NCI-H1694 treated with DMSO at 0.1 percent for 48 hours (cell line): ENCODE measurements at regions not wholly inside any gene's neighbourhood (a gene's known extent, or its start where the extent isn't known, plus 50 kb on each side); places are given as distances from the start of the nearest gene placed in this dataset.

Source experiments
- DNase-seq: peaks from one replicate; lab custom pipeline; 2025; lab: John Stamatoyannopoulos, UW

DNA sequence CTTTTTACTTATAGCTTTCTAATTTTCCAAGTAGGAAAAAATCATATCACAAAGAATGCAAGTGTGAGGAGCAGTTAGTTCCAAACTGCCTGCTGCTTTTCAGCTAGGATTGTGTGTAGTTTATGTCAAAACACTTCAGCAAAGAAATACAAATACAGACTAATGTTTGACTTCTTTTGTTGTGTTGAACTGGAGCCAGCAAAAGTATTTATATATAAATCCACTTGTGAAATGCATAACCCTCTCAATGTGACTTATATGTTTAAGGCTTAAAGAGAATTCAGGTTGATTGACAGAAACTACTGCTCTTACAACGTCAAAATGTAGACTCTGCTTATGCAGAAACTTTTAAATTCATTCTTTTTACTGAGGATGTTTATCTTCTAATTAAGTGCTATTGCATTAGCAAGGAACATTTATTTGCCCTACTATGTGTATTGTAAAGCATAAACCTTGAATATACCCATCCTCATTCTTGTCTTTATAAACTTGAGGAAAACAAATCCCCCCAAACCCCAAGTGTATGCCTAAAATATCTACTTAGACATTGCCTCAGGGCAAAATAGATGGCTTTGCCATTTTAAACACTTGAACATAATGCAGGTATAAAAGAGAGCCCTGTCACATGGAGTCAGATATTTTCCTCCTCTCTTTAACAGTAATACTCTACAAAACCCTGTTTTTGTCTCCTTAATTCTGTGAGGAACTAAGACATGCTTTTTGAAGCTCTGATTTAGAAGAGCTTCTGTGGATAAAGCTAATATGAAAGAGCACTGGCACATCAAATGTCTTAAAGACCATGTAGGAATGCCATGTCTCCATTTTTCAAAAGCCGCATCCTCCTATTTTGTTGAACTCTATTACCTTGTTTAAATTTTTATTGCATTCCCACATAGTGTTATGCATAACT is 302.8 kb upstream of the TBC1D5 start:
- DNase-seq, result no peak

DNA sequence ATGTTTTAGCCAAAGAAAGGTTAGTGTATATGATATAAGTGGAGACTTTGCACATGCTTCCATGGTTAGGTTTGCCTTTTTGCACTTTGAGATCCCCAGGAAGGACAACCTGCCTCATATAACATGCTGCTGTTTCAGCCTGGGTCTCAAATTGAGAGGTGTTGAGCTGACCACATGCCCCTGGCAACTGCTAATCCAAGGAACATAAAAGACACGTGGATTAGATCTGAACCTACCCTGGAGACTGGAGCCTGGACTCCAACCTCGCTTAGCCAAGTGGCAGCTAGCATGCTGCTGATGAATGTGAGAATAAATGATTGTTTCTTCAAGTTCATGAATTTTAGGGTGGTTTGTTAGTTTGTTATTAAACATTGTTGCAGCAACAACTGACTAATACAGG is 301.8 kb upstream of the TBC1D5 start:
- no peak for DNase-seq

DNA sequence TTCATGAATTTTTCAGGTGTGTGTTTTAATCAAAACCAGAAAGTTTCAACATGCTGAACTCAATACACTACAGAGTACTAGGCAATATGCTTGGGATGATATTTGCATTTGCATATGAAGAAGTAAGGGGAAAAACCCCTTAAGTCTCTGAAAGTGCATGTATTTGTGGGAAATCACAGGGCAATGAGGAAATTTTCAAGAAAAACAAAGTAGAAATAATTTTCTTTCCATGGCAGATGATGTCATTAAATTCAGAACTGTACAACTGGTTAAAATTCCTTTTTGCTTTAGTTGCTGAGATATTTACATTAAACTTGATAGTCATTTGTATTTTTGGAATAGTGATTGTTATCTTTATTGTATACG is 294.0 kb upstream of the TBC1D5 start:
- no peak for DNase-seq

DNA sequence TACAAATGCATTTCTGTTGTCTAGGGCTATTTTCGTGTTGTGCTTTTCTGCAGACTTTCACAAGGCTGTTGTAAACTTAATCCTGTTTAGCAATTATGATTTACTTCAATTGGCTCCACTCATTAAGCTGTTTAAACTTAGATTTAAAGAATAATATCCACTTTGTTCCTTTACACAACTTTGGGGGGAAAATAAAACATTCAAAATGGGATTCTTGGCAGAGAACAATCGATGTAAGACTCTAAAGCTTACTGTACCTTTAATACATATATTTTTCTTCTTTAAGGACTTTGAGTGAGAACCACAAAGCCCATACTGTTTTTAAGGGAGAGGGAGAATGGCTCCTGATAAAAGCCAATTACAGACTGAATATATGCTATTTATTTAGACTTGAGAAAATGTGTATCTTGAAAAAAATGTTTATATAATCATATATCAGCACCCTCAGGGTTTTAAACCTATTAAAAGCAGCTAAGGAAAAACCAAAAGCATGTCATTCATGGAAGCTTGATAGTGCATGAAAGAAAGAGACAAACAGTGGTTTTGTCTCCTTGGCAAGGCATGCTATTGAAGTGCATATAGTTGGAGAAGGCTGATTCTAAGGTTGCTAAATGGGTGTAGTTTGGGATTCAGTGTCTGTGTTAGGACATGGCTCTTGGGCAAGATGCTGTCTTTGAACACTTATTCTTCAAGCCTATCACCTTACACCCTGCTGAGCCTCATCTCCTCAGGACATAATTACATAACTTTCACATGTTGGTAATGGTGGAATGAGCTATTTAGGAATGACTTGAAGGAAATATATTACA is 293.4 kb upstream of the TBC1D5 start:
- no peak for DNase-seq

DNA sequence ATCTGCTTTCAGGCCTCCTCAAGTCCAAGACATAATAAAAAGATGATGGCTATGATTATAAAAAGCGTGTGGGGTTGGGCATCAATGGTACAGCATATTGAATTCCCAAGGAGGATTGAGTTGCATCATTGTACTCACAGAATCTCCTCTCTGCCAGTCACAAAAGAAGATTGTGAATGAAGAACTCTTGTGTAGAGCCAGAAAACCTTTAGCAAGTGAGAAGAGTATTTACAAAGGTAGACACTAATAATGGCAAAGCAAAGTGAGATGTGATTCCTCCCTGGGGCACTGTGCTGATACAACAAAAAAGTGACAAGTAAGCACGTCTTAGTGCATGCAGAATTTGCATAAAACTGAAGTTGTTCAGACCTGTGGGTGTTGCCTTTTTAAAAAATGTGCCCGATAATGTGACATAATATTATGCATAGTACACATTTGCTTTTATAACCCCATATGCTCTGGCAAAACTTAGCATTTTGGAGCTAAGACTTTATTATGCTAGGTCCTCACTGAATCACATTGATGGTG is 291.2 kb upstream of the TBC1D5 start:
- DNase-seq, result no peak

DNA sequence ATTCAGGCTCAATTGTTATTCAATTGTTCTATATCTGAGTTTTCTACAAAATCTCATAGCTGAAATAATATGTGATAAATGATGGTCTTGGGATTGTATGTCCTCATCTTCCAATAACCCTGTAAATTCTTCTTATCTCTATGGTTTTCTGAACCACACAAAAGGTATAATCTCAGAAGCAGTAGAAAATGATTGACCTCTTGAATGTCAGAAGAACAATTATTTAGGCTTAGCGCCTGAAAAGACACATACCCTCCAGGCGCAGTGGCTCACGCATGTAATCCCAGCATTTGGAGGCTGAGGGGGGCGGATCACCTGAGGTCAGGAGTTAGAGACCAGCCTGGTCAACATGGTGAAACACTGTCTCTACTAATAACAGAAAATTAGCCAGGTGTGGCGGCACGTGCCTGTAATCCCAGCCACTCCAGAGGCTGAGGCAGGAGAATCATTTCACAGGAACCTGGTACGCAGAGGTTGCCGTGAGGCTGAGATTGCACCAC is 288.0 kb upstream of the TBC1D5 start:
- no peak for DNase-seq

DNA sequence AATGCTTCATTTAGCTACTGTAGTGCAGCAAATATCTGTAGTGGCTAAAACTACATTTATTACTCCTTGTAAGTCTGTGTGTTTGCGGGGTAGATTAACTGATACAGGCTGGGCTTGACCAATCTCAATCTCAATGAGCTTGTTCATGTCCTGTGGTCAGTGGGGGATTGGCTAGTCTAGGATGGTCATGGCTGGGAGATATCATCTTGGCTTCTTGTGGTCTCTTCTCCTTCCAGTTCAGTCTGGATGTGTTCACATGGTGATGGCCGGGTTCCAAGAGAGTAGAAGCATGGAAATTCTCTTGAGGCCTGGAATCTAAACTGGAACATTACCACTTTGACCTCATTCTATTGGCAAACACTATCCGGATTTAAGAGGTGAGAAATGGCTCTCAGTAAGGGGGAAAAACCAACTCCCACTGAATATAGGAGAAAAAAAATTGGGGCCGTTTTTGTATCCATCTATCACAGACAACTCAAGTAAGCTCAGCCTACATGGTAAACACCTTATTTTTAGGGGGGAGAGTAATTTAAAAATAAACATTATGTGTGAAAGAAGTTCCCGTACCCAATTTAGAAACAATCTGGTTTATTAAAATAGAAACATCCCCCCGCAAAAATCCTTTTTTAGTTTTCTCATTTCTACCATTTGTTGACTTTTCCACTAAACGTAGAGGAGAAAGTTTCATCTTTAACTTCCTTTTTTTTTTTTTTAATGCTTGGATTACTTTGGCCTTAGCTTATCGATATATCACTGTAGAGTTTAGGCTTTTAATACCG is 284.9 kb upstream of the TBC1D5 start:
- no peak for DNase-seq

DNA sequence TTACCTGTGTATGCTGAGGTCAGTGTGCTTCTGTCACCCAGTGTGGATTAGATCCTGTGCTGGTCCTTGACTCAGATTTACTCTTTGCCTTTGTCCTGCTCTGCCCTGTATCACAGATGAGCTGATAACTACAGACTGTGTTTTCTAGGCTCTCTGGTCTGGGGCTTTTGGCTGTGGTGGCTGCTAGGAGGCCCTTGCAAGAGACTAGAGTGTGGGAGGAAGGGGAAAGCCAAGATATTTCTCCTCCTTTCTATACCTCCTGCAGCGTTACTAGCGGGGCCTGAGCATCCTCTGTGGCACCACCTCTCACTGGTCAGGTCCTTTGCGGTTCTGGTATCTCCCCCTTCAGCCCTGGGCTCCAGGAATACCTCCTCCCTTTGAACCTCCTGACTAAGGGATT is 282.3 kb upstream of the TBC1D5 start:
- DNase-seq, result no peak

DNA sequence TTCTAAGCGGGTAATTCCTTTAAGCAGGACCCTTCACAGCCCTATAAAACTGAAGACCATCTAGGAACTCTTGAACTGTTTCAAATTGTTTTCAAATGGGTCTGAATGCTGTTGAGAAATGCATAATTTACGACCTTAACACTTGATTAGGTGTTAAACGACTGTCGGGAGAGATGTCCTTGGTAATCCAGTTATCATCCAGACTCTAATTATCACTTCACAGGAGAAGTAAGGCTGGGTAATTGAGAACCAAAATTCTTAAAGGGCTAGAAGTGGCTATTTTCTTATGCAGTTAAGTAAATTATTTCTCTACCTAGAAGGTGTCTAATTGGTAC is 276.7 kb upstream of the TBC1D5 start:
- no peak for DNase-seq

DNA sequence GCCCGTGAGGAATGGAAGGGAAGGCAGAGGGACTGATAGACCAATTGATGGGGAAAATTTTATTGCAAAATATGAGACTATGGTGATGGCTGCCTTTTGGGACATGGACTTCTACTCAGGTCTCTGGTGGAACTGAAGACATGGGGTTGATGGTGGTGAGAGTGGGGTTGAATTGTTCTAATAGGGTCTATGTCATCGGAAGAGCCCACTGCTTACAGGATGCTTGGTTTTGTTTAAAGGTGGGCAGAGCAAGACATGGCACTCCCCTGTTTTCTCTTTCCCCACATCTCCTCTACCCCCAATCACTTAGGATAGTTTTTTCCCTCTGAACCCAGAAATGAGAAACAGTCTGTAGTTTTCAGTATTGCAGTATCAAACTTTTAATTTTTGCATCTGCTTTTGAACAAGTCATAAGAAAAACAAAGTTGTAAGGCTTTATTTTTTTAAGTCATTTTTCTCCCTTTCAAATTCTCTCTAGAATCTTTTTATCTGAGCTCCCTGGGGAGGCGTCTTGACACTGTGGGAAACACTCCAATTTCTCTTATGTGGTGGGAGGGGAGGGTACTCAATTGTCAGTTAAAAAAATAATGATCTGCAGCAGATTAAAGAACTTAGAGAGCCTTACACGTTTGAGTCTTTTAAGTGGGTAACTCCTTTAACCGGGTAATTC is 276.2 kb upstream of the TBC1D5 start:
- no peak for DNase-seq

DNA sequence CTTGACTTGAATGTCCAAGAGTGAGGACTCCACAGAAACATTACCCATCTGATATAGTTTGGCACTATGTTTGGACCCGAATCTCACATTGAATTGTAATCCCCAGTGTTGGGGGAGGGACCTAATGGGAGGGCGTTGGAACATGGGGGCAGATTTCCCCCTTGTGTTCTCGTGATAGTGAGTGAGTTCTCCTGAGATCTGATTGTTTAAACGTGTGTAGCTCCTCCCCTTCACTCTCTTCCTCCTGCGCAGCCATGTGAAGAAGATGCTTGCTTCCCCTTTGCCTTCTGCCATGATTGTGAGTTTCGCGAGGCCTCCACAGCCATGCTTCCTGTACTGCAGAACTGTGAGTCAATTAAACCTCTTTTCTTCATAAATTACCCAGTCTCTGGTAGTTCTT is 273.9 kb upstream of the TBC1D5 start:
- DNase-seq, result no peak

DNA sequence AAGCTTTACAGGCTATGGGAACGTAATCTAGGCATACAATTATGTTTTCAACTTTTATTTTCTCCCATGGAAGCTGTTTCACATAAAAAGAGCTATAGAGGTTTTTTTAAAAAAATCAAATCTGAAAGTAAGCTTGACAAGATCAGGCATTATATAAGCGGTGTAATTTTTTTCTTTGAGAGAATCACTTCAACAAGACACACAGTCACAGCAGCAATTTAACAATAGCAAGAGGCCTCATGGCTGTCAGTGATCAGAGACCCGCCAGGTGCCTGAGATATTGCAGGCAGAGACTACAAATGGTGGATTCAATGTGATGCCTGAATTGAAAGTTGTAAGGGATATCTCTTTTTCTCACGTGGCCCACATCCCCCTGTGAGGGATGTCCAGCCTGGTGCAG is 270.5 kb upstream of the TBC1D5 start:
- no peak for DNase-seq

DNA sequence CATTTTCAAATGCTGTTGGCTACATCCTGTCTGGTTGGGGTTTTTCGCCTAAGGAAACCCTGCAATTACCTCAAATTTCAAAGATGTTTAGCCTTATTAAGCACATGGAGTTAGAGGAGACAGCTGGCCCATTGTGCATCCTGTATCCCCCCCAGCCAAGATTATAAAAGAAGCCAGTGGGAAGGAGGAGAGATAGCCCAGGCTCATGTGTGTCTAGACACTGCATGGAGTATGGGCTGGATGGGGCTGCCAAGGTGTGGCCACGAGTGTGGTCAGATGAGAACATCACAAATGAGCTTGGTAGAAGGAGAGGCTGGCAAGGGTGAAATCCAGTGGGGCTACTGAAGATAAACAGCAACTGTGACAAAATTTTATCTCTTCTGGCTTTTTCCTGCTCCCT is 270.0 kb upstream of the TBC1D5 start:
- no peak for DNase-seq

DNA sequence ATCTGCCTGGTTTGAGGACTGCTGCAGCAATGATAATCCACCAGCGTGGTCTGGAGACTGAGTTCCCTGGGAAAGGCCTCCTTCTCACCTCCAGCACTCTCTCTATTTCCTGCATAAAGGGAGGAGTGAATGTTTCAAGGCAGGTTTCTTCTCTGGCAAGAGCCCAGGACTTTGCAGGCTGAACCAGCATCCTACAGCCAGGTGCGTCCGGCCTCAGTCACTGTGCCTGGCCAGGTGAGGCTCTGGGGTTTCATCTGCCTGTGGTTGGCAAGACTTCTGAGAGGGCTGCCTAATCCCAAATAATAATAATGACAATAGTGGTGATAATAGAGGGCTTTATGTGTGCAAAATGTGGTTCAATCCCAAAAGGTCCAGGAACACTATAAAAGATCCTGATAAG is 269.0 kb upstream of the TBC1D5 start:
- DNase-seq, result no peak

DNA sequence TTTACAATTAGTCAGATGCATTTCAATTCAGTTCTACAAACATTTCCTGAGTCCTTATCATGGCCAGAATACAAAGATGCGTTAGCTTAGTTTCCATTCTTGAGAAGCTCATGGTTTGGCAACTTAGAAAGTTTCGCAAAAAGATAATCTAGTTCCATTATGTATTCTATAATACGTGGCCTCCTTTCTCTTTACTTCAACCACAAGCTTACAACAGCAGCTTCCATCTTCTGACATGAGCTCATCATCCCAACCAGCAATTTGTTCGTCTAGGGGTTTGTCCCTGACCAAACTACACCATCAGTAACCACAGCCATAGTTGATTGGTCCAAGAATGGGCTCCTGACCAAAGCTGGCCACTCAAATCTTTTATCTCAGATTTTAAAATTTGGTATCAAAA is 267.6 kb upstream of the TBC1D5 start:
- DNase-seq, result no peak

DNA sequence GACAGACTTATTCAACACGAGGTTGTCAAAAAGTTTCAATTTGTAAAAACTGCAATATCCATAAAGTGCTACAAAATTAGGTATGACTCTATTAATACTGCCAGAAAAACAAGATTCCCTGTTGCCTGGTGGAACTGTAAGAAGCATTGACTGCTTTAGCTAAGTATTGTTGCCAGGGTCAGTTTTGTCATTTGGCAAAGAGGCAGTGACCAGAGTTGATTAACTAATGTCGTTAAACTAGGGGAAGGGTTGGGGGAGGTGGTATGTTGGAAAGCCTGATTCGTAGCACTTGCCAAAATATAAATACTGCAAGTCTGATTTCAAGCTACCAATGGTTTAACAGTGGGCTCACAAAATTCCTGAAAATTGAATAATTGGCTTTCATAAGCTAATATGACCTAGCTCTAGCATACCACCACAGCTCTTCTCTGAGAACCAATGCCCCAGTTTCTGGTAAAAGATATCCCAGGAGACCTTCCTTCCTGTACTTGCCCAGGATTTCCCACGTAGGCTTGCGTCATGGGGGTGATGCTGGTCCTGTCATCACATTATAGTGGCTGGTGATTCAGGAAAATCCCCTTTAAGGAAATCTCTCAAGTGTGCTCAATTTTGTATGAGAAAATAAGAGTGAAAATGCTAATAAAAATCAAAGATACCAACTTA is 266.4 kb upstream of the TBC1D5 start:
- no peak for DNase-seq

DNA sequence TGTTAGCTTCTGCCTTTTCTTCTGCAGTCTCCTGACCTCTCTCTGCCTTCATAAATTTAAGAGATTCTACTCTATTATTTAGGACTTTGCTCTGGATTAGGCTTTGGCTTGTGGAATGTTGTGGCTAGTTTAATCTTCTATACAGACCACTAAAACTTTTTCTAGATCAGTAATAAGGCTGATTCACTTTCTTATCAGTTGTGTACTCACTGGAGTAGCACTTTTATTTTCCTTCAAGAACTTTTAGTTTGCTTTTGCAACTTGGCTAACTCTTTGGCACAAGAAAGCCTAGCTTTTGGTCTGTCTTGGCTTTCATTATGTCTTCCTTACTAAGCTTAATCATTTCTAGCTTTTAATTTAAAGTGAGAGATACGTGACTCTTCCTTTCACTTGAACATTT is 265.5 kb upstream of the TBC1D5 start:
- no peak for DNase-seq

DNA sequence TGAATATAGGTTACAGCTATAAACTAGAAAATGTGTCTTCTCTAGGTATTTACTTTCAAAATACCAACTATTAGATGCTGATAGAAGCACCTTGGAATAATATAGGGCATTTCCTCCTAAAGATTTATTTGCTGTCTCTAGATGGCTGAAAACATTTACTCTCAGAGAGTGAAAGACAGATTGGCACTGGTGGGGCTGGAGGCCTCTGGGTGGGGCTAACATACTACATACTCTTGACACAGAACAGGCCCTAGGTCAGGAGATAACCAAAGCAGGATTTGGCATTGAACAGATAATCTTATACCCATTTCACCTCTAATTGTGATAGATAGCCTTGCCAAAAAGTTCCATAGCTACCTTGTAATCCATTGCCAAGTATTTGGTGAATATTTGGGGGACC is 253.3 kb upstream of the TBC1D5 start:
- DNase-seq, result no peak

DNA sequence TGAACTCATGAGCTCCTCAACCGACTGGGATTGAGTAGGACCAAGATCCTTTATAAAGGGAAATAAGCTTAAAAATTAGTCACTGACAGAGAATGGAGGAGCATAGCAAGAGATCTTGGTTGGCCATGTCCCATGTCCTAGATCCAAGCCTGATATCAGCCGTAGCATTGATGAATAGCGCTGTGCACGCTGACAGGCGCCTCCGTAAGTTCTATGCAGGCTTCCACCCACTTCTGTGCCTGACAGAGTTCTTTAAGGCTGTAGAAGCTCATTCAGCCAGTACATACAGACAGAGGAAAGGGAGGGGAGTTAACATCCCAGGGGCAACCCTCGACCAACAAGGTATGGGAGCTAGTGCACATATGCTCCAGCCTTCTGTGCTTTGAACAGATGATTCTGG is 251.7 kb upstream of the TBC1D5 start:
- no peak for DNase-seq

DNA sequence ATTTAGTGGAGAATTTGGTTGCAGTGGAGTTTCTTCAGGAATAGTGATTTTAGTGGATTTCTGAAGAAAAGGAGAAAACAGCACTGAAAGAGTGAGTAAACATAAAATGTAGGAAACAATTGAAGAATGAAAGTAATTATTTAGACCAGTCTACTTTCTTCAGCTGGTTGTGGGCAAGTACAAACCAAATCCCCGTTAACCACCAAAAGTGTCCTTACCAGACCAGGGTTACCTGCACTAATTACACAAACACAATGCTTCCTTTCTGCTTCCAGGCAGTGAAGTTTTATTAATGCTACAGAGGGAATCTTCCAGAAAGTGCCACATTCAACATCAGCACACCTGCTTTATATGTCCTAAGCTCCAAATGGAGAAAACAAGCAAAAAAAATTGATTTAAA is 248.0 kb upstream of the TBC1D5 start:
- DNase-seq, result no peak

DNA sequence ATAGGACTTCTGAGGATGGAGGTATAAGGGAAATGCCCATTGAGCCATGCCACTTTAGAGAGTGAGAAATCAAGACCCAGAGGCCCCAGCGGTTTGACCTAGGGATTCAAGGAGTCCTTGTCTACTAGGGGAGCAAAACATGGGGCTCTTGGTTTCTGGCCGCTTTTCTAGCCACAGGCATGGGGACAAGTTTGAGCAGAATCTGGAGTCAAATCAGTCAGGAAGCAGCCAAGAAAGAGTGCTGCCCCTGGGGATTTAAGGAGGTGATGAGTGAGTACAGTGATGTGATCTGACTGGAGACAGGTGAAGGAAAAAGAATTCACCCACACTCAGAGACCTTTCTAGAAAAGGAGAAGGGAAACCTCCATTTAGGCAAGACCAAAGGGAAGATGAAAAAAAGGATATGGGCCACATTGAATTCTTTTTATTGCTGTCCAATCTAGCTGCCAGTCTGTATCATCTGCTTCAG is 244.0 kb upstream of the TBC1D5 start:
- DNase-seq, result no peak
